Esophagus muscularis mucosa (tissue), 4 donors: ENCODE measurements at regions not wholly inside any gene's neighbourhood (a gene's known extent, or its start where the extent isn't known, plus 50 kb on each side); places are given as distances from the start of the nearest gene placed in this dataset.

ENCODE experiments used
- DNase-seq: peaks from one replicate; pipeline ENCODE4 v3.0.0-alpha.2; 2017; ENCODE audit errors: extremely low spot score
- H3K27ac ChIP-seq, 4 donors: fragments of 200-600 bp; sonication (generic); replicated peaks in 1 of 4; 1 replicate in 3 of 4; 2 replicates in 1 of 4; pipeline ENCODE4 v1.5.1; 2016 to 2019; ENCODE audit warnings: mild to moderate bottlenecking in 1 of 4
- H3K27me3 ChIP-seq, 4 donors: fragments of 200-600 bp; sonication (generic); one replicate each; pipeline versions ENCODE4 v1.5.1 to v1.6.0; 2016 to 2019
- H3K36me3 ChIP-seq, 4 donors: fragments of 200-600 bp; sonication (generic); one replicate each; pipeline ENCODE4 v1.5.1; 2016 to 2019
- H3K4me1 ChIP-seq, 4 donors: fragments of 200-600 bp; sonication (generic); one replicate each; pipeline ENCODE4 v1.5.1; 2016 to 2019
- H3K4me3 ChIP-seq, 4 donors: fragments of 200-600 bp; sonication (generic); 1 replicate in 2 of 4; 2 replicates in 2 of 4; pipeline ENCODE4 v1.5.1; 2016 to 2019; ENCODE audit warnings: mild to moderate bottlenecking in 4 of 4, moderate library complexity in 1 of 4
- H3K9me3 ChIP-seq, 4 donors: fragments of 200-600 bp; sonication (generic); 1 replicate in 3 of 4; 2 replicates in 1 of 4; pipeline ENCODE4 v1.5.1; 2016 to 2019
- CTCF ChIP-seq, 3 experiments: fragments of 200-600 bp in 2 of 3; fragments of 450-650 bp in 1 of 3; sonication (generic) in 2 of 3; IDR thresholded peaks; one replicate each; pipeline ENCODE4 v1.5.1; 2017 to 2019; ENCODE audit warnings: antibody characterized with exemption in 3 of 3, mild to moderate bottlenecking in 2 of 3, moderate library complexity in 1 of 3
- EP300 ChIP-seq: sonication (generic); formaldehyde crosslinking; IDR thresholded peaks from one replicate; pipeline ENCODE4 v1.6.1; 2017; ENCODE audit warnings: antibody characterized with exemption
- POLR2A ChIP-seq: fragments of 450-650 bp; IDR thresholded peaks from one replicate; pipeline ENCODE4 v1.6.1; 2017; ENCODE audit warnings: antibody characterized with exemption, moderate library complexity, mild to moderate bottlenecking, low read depth
- POLR2AphosphoS5 ChIP-seq, 2 donors: sonication (generic); formaldehyde crosslinking; IDR thresholded peaks; one replicate each; pipeline ENCODE4 v1.6.1; 2017; ENCODE audit warnings: antibody characterized with exemption in 2 of 2
- WGBS: methylation state at CpG from one replicate; pipeline ENCODE4 v1.1.5; 2018; 5-methylcytosine and 5-hydroxymethylcytosine counted together
- intact Hi-C: fragments of 100-400 bp; cut with DNase I; formaldehyde crosslinking; loops from one replicate; pipeline ENCODE4 v1.15.1; 2023

GRCh38 chr10:111921821-111922220 is 261.7 kb downstream of the GPAM start:
- H3K27me3 ChIP-seq: no peaks in the 10 kb centered on the region
- no peaks in the 10 kb centered on the region for H3K4me1 ChIP-seq
- no peak overlapping the region for H3K27ac ChIP-seq
- no peak for DNase-seq
- no peak overlapping the region for H3K4me3 ChIP-seq
- TF ChIP-seq POLR2A: no peak
- no peak for TF ChIP-seq POLR2AphosphoS5 (IDR thresholded peaks at IDR 0.05)
- TF ChIP-seq EP300: no peak
- TF ChIP-seq CTCF (IDR thresholded peaks at IDR 0.05): no peak
- H3K36me3 ChIP-seq: no peaks in the 10 kb centered on the region
- WGBS: 93% methylated on average over 2 of the region's 2 CpGs
- no peaks in the 10 kb centered on the region for H3K9me3 ChIP-seq
- intact Hi-C loops: no loop called here

- H3K9me3 ChIP-seq: peaks cover 0 to under 1% (median 0%) of the 10 kb centered on the region in 4 donors
- no peaks in the 10 kb centered on the region for H3K4me1 ChIP-seq
- no peak overlapping the region for H3K27ac ChIP-seq
- H3K36me3 ChIP-seq: no peaks in the 10 kb centered on the region
- TF ChIP-seq CTCF (IDR thresholded peaks at IDR 0.05) (no peak), EP300 (no peak), POLR2AphosphoS5 (IDR thresholded peaks at IDR 0.05) (no peak), POLR2A (no peak)
- H3K27me3 ChIP-seq: no peaks in the 10 kb centered on the region
- intact Hi-C loops: no loop called here
- no peak for DNase-seq
- 65% methylated on average over 1 of the region's 1 CpG for WGBS
- no peak overlapping the region for H3K4me3 ChIP-seq
Observed at GRCh38 chr10:111923032-111923431, 260.5 kb downstream of the GPAM start.

- TF ChIP-seq CTCF (IDR thresholded peaks at IDR 0.05) (no peak), POLR2AphosphoS5 (IDR thresholded peaks at IDR 0.05) (no peak), EP300 (no peak), POLR2A (no peak)
- H3K4me3 ChIP-seq: no peak overlapping the region
- H3K9me3 ChIP-seq: peaks cover 0 to 3% (median 0%) of the 10 kb centered on the region in 4 donors
- 81% methylated on average over 6 of the region's 6 CpGs for WGBS
- no peak for DNase-seq
- H3K27me3 ChIP-seq: no peaks in the 10 kb centered on the region
- no peak overlapping the region for H3K27ac ChIP-seq
- H3K4me1 ChIP-seq: no peaks in the 10 kb centered on the region
- H3K36me3 ChIP-seq: no peaks in the 10 kb centered on the region
- intact Hi-C loops: no loop called here
Observed at GRCh38 chr10:111926286-111926685, 257.3 kb downstream of the GPAM start.

- no peak overlapping the region for H3K27ac ChIP-seq
- no peaks in the 10 kb centered on the region for H3K36me3 ChIP-seq
- H3K4me1 ChIP-seq: no peaks in the 10 kb centered on the region
- intact Hi-C loops: no loop called here
- WGBS: 65% methylated on average over 5 of the region's 5 CpGs
- H3K9me3 ChIP-seq: peaks cover 0 to 5% (median 0%) of the 10 kb centered on the region in 4 donors
- no peak for TF ChIP-seq POLR2A
- TF ChIP-seq CTCF (IDR thresholded peaks at IDR 0.05): no peak
- TF ChIP-seq EP300: no peak
- TF ChIP-seq POLR2AphosphoS5 (IDR thresholded peaks at IDR 0.05): no peak
- no peaks in the 10 kb centered on the region for H3K27me3 ChIP-seq
- no peak overlapping the region for H3K4me3 ChIP-seq
- no peak for DNase-seq
Observed at GRCh38 chr10:111933937-111934336, 249.6 kb downstream of the GPAM start.

GRCh38 chr10:111934931-111935330 is 248.6 kb downstream of the GPAM start:
- no peak for TF ChIP-seq EP300
- no peak for TF ChIP-seq CTCF (IDR thresholded peaks at IDR 0.05)
- TF ChIP-seq POLR2AphosphoS5 (IDR thresholded peaks at IDR 0.05): no peak
- no peak for TF ChIP-seq POLR2A
- Histone ChIP-seq H3K27ac (no peak overlapping the region), H3K27me3 (no peaks in the 10 kb centered on the region), H3K9me3 (peaks cover 0 to 5% (median 0%) of the 10 kb centered on the region in 4 donors), H3K4me1 (no peaks in the 10 kb centered on the region), H3K36me3 (no peaks in the 10 kb centered on the region), H3K4me3 (no peak overlapping the region)
- no peak for DNase-seq
- intact Hi-C loops: no loop called here
- WGBS: 77% methylated on average over 1 of the region's 1 CpG
